HG03159 (cell line): ENCODE measurements at regions not wholly inside any gene's neighbourhood (a gene's known extent, or its start where the extent isn't known, plus 50 kb on each side); places are given as distances from the start of the nearest gene placed in this dataset.

Source experiments
- ATAC-seq: cut with Tn5 transposase; IDR thresholded peaks from one replicate; pipeline ENCODE4 v1.9.1; 2021; ENCODE audit warnings: mild to moderate bottlenecking, moderate library complexity; ENCODE audit not compliant: unreplicated experiment

DNA sequence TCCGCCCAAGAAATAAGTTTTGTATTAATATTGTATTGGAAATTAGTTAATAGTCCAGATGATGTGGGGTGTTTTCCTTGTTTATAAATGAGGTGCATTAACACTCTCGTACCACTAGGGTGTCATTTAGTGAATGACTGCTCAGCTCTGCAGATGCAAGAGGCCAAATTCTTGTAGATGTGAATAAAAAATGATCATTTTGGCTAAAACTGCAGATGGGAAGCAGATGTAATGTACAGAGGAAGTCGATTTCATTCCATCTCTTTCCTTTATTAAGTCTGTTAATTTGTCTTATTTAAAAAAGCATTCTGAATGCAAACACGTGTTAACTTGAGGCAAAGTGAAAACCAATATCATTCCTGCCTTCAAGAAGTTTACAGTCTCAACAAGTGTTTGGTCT lies 108.1 kb downstream of the DHX15 start:
- no peak for ATAC-seq

DNA sequence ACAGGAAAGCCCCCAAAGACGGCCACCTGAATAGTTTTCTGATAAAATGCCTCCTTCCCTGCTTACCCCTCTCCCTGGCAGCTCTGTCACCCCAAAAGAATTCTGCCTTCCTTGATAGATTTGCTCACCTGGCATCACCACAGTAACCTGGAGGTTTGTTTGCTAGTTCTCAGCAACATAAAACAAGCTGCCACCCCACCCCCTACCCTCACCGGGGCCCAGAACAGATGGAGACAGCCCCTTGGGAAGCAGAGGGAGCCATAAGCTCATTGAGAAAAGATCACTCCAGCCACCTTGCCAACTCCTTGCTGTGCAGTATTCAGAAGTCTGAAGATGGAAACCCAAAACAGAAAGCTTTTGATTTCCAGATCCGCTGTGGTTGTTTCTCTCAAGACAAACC lies 108.6 kb downstream of the DHX15 start:
- ATAC-seq: no peak

DNA sequence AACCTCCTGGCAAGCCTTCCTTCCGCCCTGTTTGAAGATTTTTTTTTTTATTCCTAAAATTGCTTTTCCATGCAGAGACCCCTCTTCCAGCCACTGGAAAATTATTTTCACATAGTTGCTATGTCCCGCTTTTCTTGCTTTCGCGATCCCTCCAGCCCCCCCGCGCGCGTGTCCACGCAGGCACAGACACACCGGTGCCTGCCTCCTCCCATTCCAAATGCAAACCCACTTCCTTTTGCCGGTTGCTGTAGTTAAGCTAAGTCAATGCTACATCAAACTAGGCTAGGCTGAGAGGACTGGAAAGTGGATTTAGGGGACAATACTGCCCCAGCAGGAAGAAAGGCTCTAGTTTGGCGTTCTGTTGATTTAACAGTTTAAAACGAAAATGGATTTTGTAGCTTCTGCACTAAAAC lies 111.0 kb downstream of the DHX15 start:
- no peak for ATAC-seq

DNA sequence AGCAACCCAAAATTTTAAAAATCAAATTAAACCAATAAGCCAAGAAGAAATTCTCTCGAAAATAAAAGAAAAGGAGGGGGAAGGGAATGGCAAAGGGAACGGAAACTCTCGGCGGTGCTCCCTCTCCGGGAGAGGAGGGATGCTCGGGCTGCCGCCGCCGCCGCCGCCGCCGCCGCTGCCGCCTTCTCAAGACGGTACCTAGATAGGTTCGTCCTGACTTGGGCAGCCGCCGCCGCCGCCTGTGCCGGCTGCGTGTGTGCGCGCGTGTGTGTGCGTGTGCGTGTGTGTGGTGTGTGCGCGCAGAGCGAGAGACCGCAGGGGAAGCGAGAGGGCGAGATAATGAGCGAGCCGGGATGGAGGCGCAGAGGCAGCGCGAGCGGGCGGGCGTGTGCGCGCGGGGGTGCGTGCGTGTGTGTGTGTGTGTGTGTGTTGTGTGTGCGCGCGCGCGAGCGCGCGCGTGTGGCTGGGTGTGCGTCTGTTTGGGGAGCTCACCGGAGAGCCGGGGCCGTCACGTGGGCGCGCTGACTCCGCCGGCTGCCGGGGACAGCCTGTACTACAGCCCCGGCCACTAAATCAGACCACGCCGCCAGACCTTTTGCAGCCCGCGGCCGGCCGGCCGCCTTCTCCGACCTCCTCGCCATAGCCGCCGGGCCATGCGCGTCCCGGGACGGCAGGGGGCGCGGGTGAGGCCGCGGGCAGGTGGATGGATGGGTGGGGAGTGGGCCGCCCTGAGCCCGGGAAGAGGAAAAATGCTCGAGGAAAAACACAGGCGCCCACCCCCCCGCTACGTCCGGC lies 111.6 kb downstream of the DHX15 start:
- ATAC-seq: peak; percentile 74

DNA sequence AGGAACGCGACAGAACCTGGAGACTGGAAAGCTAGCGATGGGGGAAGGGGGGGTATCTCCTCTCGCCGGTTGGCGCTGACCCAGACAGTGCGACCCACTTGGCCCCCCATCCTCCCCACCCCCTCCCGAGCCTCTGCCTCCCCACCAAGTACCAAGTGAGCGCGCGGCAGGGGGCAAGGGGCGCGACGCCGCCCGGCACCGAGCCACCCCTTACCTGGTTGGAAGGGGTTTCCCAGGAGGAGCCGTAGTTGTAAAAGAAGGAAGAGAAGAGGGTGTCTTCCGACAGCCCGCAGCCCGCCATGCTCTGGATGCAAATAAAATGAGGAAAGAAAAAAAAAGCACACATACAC lies 112.2 kb downstream of the DHX15 start:
- no peak for ATAC-seq

DNA sequence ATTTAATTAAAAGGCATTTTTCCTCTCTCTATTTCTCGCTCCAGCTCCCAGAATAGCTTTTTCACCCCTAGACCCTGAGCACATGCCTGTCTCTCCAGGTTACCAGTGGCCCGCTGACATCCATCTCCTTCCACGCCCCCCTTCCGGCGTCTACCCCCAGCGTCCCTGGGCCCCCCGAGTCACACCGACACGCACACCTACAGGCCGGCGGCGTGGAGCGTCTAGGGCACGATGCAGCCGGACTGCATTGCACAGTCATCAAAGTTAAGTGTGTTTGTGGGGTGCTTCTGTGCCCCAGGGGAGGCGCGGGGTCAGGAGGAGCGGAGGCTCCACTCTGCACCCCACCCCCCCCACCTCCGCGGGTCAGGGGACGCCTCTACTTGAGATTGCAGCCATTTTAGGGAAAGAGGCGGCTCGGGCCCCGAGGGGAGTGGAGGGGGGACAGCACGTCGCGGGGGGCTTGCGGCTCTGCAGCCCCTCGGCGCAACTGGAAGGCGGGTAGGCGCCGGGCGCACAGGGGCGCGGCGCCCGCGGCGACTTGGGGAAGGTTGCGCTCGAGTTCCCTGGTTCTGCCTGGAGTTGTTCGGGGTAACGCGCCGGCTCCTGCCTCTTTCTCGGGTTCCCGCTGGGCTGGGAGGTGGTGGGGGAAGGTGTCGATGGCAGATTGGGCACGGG lies 112.7 kb downstream of the DHX15 start:
- no peak for ATAC-seq

DNA sequence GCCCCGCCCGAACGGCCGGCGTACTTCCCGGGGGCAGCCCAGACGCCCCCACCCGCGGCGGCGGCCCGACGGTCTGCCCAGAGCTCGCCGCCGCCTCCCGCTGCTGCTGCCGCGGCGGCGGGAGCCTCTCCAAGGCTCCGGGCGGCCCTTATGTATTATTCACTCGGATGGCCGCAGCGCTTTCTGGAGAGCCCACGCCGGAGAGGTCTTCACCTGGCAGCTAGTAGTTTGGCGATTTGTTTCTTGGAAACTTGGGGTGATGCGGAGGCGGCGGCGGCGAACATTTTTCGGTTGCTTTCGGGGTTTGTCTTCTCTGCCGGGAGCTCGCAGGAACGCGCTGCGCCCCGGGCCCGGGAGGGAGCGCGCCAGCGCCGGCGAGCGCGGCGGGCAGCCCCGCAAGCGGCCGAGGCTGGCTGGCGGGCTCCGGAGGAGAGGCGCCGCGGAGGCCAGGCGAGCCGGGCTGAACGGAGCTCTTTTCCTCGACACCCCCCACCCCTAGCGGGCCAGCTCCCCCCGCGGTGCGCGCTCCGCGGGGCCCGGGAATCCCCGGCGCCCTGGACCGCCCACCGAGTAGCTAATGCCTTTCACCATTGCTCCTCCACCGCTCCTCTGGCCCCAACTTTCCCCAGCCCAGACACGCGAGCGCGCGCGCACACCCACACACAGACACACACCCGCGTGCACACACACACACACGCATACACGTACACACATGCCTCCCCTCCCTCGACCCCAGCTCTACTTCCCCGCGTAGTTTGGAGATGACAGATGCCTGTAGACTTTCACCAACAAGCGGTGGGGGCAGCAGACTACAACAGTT lies 113.5 kb downstream of the DHX15 start:
- ATAC-seq: no peak

DNA sequence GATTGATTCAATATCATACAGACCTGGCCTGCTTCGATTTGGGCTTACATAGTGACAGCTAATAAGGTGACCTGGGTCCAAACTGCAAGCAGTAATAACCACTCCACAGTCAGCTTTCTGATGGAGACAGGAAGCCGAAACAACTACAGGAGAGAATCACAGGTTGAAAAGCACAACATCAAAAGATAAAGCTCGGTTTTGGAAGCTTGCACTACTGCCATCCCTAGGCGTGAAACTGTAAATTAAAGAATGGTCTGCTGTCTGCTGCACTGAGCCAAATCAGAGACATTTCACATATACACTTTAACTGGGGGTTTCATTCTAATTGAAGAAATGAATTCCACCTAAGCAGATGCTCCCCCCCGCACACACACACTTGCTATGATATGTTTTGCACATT lies 116.3 kb downstream of the DHX15 start:
- no peak for ATAC-seq

DNA sequence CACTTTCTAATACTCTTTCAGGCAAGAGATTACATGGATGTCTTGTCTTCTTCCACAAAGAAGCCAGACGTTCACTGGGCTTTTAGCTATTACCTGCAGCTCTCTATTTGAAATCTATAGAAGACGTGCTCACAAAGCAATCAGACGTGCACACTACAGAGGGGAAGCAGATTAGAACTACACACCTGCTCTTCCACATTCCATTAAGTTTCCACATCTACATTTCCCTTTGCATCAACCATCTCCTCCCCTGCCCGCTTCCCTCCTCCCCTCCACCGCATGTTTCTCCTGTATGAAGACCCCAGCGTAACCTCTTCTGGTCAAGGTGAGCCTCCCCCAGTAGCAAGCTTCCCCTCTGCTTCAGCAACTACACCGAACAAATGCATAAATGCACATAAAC lies 119.8 kb downstream of the DHX15 start:
- no peak for ATAC-seq

DNA sequence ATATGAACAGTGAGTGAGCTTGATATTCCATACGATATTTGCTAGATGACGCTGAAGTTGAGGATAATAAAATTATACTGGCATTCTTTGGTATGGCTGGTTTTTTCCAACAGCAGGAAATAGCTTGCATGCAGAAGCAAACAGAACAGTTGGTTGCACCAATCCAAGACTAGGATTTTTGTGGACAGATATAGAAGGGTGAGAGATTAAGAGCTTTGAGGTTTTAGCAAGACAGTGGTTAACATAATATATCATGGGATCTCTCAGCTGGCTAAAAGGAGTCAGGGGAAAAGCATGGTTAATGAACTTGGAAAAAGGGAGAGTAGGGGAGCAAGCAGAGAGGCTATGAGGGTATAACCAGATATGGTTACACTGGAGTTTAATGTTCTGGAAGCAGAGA lies 127.9 kb downstream of the DHX15 start:
- no peak for ATAC-seq

DNA sequence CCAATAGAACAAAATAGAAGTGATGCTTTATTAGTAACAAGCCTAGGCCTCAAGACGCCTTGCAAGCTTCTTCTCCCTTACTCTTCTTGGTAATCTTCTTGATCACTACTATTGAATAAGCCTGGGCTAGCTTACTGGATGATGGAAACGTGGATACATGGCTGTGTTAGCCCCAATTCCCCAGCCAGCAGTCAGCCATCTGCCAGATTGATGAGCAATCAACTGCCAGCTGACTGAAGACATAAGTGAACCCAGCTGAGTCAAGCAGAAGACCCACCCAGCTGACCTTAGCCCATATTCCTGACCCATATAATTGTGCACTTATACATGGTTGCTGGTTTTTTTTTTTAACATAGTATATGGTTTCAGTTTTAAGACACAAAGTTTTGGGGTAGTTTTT lies 130.4 kb downstream of the DHX15 start:
- no peak for ATAC-seq

DNA sequence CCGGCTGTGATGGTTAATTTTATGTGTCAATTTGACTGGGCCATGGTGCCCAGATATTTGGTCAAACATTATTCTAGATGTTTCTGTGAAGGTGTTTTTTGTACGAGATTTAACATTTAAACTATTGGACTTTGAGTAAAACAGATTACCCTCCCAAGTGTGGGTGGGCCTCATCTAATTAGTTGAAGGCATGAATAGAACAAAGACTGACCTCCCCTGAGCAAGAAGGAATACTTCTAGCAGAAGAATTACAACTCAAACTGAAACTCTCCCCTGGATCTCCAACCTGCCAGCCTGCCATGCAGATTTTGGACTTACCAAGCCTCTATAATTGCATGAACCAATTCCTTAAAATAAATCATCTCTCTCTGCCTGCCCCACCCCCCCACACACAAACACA lies 132.5 kb downstream of the DHX15 start:
- ATAC-seq: no peak

DNA sequence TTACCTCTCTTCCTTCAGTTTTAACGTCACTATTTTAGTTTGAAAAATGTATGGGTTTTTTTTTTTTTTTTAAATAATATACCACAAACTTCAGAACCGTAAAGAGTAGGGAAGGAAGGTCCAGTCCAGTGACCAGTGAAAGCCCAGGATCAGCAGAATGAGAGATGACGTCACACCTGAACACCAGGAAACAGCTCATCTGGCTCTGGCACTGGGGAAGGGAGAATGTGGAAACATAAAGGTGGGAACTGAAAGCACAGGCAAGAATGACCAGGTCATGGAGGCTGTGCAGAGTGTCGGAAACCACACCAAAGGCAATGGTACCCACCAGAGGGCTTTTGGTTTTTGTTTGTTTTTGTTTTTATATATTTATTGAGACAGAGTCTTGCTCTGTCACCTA lies 141.2 kb downstream of the DHX15 start:
- ATAC-seq: no peak

DNA sequence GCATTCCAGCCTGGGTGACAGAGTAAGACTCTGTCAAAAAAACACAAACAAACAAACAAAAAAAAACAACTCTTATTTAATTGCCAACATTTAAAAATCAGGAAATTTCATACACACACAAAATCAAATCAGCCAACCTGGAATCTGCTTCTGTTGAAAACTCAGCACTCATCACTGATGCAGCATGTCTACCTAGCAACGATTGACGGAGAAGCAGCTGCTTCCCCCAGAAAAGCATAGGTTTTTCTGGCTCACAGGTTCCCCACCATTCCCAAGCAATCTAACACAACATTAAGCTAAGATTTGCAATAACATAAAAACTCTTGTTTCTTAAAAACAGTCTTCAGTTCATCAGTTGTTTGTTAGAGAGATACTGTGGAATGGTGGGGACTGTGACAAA lies 143.6 kb downstream of the DHX15 start:
- no peak for ATAC-seq

DNA sequence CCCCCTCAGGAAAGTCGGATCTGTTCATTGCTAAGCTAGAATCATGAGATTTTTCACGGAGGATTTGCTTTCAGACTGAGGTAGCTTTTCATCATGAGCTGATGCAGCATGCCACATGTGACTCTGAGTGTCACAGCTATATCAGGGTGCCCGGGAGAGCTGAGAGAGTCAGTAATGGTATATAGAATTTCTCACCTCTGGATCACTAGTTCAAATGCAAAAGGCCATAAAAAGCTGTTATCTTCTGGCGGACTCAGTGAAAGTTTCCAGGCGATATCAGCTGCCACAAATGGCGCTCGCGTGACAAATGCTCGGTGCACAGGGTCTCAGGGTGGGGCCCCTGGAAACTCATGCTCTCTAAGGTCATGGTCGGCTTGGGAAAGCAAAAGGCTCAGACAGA lies 150.1 kb downstream of the DHX15 start:
- ATAC-seq: no peak

DNA sequence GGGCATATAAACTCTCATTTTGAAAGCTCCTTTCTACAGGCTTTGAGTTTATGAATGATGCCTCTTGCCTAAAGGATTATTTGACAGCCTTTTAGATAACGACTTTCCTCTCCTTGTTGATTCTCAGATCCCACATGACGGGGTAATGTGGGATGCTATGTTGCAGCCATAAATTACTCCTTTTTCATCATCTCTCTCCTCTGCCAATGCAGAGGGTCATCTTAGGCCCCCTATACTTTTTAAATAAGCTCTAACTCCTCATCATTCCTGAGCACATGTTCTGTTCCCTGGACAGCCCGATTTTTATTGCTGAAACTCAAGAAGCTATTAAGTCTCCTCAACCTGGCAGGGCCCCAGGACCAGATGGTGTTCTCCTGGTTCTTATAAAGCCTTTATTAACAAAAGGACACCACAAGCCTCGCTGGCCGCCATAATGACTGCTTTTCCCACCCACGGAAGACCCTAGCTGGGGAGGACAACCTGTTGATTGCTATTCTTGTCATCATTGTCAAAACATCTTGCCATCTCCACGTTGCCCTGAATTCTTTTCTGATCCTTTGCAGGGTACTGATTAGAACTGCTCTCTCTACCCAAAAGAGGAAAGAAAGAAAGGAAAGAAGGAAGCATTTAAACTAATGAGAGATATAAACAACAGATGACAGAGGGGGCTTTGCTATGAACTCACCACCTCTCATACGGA lies 150.7 kb downstream of the DHX15 start:
- no peak for ATAC-seq

DNA sequence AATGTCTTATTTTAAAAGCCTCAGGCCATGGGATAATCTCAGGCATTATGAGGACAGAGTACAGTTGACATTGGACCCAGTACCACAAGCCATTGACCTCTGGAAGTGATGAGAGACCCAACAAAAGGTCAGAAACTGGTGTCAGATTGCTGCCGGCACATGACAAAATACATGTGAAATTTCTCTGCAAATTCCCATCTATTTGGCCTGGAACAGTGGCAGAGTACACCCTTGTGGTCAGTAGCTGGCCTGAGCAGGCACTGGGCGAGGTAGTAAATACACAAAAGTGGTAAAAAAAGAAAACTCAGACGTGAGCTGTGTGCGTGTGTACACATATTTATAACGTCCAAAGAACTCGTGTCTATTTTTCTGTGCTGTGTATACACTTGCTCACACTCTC lies 155.5 kb downstream of the DHX15 start:
- no peak for ATAC-seq

DNA sequence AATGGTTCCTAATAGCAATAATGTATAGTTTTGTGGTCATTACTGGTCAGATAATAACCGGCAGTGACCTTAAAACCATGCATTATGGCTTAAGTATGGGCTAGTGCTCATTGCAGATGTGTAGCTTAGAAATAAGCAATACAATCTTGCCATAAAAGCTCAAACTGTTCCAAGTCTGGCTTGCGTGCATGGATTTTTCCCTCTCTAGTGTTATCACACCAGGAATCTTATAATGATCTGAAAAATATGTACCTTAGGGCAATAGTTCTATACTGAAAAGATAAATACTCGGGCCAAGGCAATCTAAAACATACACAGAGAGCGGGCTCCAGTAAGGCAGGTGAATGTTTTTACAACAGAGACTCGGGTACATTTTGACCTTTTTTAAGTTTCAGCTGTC lies 157.8 kb downstream of the DHX15 start:
- no peak for ATAC-seq

DNA sequence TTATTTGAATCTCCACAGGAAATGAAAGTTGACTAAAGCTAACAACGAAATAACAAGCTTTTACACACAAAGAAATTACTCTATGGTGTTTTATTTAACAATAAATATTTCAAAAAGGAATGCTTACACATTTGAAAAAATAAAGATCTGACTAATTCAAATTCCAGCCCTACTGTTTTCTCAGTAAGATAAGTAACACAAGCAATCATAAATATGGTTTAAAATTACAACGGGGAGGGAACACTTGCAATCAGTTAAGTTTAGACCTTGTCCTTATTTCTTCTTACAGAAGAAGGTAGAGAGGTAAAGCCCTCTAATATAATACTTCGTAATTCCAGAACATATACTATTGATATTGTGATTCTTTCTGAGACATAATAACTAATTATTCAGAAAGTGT lies 158.5 kb downstream of the DHX15 start:
- ATAC-seq: no peak

DNA sequence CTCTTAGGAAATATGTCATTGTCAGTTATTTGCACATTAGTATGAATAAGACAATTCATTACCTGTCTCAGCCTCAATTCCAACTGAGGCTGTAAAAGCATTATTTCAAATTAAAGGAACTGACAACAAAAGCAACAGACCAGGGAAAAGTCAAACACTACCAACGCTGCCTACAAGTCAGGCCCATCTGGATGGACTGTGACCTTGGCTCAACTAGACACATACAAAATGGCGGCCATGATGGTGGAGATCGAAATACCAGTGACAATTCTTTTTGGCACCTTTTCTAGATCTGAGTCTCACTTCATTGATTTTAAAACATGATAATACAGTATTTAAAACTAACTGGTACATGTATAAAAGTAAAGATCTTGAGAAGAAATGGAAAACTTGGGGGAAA lies 160.7 kb downstream of the DHX15 start:
- no peak for ATAC-seq

DNA sequence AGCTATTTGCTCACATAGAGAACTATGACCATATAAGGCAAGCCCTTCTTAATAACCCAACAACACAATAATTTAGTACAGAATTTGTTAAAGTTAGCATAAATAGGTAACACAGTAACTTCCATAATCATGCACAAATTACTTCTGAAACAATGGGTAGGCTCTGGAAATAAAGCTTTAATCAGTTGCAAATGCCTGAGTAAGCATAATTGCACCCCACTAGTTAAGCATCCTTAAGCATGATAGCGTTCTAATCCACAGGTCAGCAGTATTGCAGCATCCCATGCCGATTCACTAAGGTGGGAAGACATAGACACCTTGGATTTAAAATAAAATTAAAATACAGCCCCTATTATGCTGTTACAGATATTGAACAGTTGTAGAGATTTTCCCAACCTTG lies 161.7 kb downstream of the DHX15 start:
- no peak for ATAC-seq
